K562 (cell line): ENCODE measurements at regions not wholly inside any gene's neighbourhood (a gene's known extent, or its start where the extent isn't known, plus 50 kb on each side); places are given as distances from the start of the nearest gene placed in this dataset.

Source experiments
- CTBP1 ChIP-seq: fragments of 450-650 bp; IDR thresholded peaks from 2 replicates; pipeline ENCODE4 v1.6.1; 2016; ENCODE audit warnings: borderline replicate concordance
- CTCF ChIP-seq, 3 experiments: IDR thresholded peaks in 2 of 3; conservative IDR thresholded peaks in 1 of 3; 2 replicates each; pipeline ENCODE4 v1.5.1; 2011 to 2012; ENCODE audit warnings: low read length in 3 of 3, mild to moderate bottlenecking in 3 of 3, control low read depth in 2 of 3, improper control_type of control experiment in 1 of 3, inconsistent platforms in 1 of 3, low read depth in 1 of 3, mixed read lengths in 1 of 3, moderate library complexity in 1 of 3; ENCODE audit not compliant: insufficient read depth in 2 of 3
- GABPB1 ChIP-seq: sonication (generic); formaldehyde crosslinking; IDR thresholded peaks from 2 replicates; pipeline ENCODE4 v1.8.0; 2022; ENCODE audit warnings: mild to moderate bottlenecking, missing genetic modification reagents
- RAD21 ChIP-seq, 2 experiments: fragments of 250-450 bp in 1 of 2; fragments of 450-650 bp in 1 of 2; sonication (Bioruptor Pico) in 1 of 2; formaldehyde crosslinking in 1 of 2; IDR thresholded peaks in 1 of 2; conservative IDR thresholded peaks in 1 of 2; 2 replicates each; pipeline versions ENCODE4 v1.4.0 to v1.8.0; 2020 to 2022; ENCODE audit warnings: mild to moderate bottlenecking in 2 of 2, moderate library complexity in 1 of 2
- SMC3 ChIP-seq: conservative IDR thresholded peaks from 2 replicates; pipeline ENCODE4 v1.6.1; 2011; ENCODE audit warnings: low read depth, low read length, improper control_type of control experiment; ENCODE audit not compliant: insufficient read depth
- SPI1 ChIP-seq: IDR thresholded peaks from 2 replicates; pipeline ENCODE4 v1.6.1; 2011; ENCODE audit warnings: low read depth, low read length, control low read depth, borderline replicate concordance
- YY1 ChIP-seq, 3 experiments: IDR thresholded peaks; 2 replicates each; pipeline ENCODE4 v1.6.1; 2011; ENCODE audit warnings: low read length in 2 of 3, mild to moderate bottlenecking in 2 of 3, moderate library complexity in 2 of 3, borderline replicate concordance in 1 of 3, control low read depth in 1 of 3, low read depth in 1 of 3; ENCODE audit not compliant: insufficient read depth in 3 of 3, insufficient replicate concordance in 2 of 3, control insufficient read depth in 1 of 3, insufficient read length in 1 of 3; ENCODE audit errors: extremely low read depth in 1 of 3
- ZNF318 ChIP-seq, 2 experiments: fragments of 450-650 bp; IDR thresholded peaks; 2 replicates each; pipeline ENCODE4 v1.6.1; 2016; ENCODE audit warnings: mild to moderate bottlenecking in 2 of 2, borderline replicate concordance in 1 of 2, low read depth in 1 of 2, moderate library complexity in 1 of 2

DNA sequence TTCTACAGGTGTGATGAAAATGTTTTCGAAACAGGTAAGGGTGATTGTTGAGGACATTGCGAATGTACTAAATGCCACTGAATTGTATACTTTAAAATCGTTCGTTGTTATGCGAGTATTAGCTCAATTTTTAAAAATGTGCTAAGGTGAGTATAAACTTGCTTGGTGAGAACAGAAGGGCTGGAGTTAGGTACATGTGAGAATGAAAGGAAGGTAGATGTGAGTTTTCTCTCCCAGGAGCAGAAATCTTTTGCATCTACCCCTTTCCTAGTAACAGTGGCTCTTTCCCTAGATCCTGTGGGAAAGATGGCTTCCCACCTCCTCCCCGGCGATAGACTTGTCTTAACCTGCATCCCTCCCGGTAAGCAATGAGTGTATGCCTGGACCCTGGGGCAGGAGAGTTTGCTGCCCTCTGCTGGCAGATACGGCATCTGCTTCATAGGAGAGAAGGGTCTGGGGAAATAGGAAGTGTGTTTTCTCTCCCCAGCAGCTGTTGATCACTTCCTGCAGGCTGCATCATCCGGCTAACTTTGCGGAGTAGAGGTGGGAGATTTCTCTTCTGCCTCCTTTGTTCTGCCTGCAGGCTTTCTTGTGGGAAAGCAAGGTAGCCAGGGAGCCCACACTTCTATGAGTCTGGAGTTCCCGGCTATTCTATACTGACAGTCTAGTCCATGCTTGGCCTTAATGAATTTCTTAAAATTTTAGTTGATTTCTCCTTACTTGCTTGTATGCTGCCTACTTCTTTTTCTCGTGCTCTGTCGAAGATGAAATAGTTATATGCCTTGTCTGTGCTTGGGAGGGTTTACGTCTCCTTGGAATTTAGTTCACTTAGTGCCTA lies 373.3 kb upstream of the SEMA6A start (continued):
- TF ChIP-seq ZNF318 (IDR thresholded peaks at IDR 0.05; ENCODE audit: borderline replicate concordance in 1 of 2, low read depth in 1 of 2) (no peak), GABPB1 (CRISPR knock-in tag) (no peak), RAD21 (CRISPR knock-in tag; conservative IDR thresholded peaks at IDR 0.05 in 1 of 2, IDR thresholded peaks at IDR 0.05 in 1 of 2) (peak; percentile 19 to 58; a peak in 3 of 4 replicates), SPI1 (peak; percentile 40; the same call in 1 of the 2 replicates), YY1 (IDR thresholded peaks at IDR 0.05; ENCODE audit: borderline replicate concordance in 1 of 3, control insufficient read depth in 1 of 3, extremely low read depth in 1 of 3, insufficient read depth in 3 of 3, insufficient read length in 1 of 3, insufficient replicate concordance in 2 of 3, low read depth in 1 of 3, low read length in 2 of 3) (peak in 1 of 3 experiments; percentile 12), SMC3 (peak; percentile 54), CTBP1 (no peak), CTCF (IDR thresholded peaks at IDR 0.05 in 2 of 3, conservative IDR thresholded peaks at IDR 0.05 in 1 of 3; ENCODE audit: insufficient read depth in 2 of 3, low read depth in 1 of 3, low read length in 3 of 3) (peak; percentile 49 to 70 (median 54))
